ENCODE measurements at regions not wholly inside any gene's neighbourhood (a gene's known extent, or its start where the extent isn't known, plus 50 kb on each side); places are given as distances from the start of the nearest gene placed in this dataset.

DNA sequence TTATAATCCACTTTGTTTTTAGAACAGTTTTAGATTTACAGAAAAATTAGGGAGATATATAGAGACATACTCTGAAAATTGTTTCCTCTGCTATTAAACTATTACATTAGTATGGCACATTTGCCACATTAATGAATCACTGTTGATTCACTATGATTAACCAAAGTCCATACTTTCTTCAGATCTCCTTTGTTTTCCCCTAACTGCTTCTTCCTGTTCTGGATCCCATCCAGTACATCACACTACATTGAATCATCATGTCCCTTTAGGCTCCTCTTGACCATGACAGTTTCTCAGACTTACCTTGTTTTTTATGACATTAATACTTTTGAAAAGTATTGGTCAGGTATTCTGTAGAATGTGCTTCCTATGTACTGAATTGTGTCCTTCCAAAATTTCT is 109.2 kb upstream of the EDNRA start:
- TF ChIP-seq, protein P1, sequence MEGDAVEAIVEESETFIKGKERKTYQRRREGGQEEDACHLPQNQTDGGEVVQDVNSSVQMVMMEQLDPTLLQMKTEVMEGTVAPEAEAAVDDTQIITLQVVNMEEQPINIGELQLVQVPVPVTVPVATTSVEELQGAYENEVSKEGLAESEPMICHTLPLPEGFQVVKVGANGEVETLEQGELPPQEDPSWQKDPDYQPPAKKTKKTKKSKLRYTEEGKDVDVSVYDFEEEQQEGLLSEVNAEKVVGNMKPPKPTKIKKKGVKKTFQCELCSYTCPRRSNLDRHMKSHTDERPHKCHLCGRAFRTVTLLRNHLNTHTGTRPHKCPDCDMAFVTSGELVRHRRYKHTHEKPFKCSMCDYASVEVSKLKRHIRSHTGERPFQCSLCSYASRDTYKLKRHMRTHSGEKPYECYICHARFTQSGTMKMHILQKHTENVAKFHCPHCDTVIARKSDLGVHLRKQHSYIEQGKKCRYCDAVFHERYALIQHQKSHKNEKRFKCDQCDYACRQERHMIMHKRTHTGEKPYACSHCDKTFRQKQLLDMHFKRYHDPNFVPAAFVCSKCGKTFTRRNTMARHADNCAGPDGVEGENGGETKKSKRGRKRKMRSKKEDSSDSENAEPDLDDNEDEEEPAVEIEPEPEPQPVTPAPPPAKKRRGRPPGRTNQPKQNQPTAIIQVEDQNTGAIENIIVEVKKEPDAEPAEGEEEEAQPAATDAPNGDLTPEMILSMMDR (IDR thresholded peaks at IDR 0.05; ENCODE audit: unreplicated experiment), result no peak
- no peaks in the 10 kb centered on the region for H3K9me3 Mint-ChIP-seq (ENCODE audit: unreplicated experiment)

DNA sequence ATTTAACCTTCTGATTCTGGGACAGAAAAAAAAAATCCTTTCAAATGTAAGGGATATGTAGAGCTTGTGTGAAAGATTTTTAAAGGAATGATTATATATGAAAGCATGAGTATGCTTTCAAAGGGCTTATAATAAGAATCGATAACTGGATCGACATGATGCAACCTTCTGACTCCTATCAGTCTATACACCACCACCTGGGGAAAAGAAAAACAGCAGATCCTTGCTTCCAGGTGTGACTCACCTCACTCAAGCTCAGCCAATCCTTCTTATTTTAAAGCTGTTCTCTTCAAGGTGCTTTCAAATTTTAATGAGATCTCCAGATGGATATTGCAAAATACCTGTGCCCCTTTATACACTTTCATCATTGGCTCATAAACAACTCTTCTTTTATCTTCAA is 102.1 kb upstream of the EDNRA start:
- Mint-ChIP-seq H3K27me3 (ENCODE audit: unreplicated experiment) (no peaks in the 10 kb centered on the region), H3K36me3 (ENCODE audit: low read depth, unreplicated experiment) (no peaks in the 10 kb centered on the region), H3K4me3 (ENCODE audit: unreplicated experiment) (no peak overlapping the region), H3K9me3 (ENCODE audit: unreplicated experiment) (no peaks in the 10 kb centered on the region), H3K4me1 (ENCODE audit: unreplicated experiment) (no peaks in the 10 kb centered on the region), H3K27ac (ENCODE audit: unreplicated experiment) (no peak overlapping the region)
- no peak for DNase-seq (ENCODE audit: low spot score)
- TF ChIP-seq, protein P1 (IDR thresholded peaks at IDR 0.05; ENCODE audit: unreplicated experiment), result no peak

More for the DNA sequence above, 109.2 kb upstream of the EDNRA start:
- H3K27me3 Mint-ChIP-seq (ENCODE audit: unreplicated experiment), result peaks cover 4% of the 10 kb centered on the region
- H3K4me3 Mint-ChIP-seq (ENCODE audit: unreplicated experiment), result no peak overlapping the region
- H3K27ac Mint-ChIP-seq (ENCODE audit: unreplicated experiment), result no peak overlapping the region
- H3K4me1 Mint-ChIP-seq (ENCODE audit: unreplicated experiment), result no peaks in the 10 kb centered on the region
- DNase-seq (ENCODE audit: low spot score), result no peak
- no peaks in the 10 kb centered on the region for H3K36me3 Mint-ChIP-seq (ENCODE audit: low read depth, unreplicated experiment)

DNA sequence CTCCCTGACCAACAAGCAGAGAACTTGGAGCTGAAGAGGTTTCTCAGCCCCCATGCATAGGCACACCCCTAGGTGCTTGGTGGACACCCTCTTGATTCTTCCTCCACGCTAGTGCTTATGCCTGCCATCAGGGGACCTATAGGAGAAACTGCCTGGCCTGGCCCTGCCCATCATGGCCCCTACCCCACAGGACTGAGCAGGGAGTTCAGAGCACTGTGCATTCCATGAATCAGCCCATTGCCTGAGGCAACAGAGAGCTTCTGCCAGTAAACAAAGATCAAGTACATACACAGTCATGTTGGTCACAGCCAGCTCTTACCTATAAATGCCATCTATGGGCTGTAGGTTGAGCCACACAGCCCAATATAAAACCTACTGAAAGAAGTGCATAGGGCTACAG is 99.1 kb upstream of the EDNRA start:
- no peaks in the 10 kb centered on the region for H3K27me3 Mint-ChIP-seq (ENCODE audit: unreplicated experiment)
- TF ChIP-seq, protein P1 (IDR thresholded peaks at IDR 0.05; ENCODE audit: unreplicated experiment), result no peak
- no peaks in the 10 kb centered on the region for H3K36me3 Mint-ChIP-seq (ENCODE audit: low read depth, unreplicated experiment)
- H3K4me1 Mint-ChIP-seq (ENCODE audit: unreplicated experiment), result no peaks in the 10 kb centered on the region
- H3K4me3 Mint-ChIP-seq (ENCODE audit: unreplicated experiment), result no peak overlapping the region
- H3K9me3 Mint-ChIP-seq (ENCODE audit: unreplicated experiment), result no peaks in the 10 kb centered on the region
- no peak overlapping the region for H3K27ac Mint-ChIP-seq (ENCODE audit: unreplicated experiment)
- no peak for DNase-seq (ENCODE audit: low spot score)

DNA sequence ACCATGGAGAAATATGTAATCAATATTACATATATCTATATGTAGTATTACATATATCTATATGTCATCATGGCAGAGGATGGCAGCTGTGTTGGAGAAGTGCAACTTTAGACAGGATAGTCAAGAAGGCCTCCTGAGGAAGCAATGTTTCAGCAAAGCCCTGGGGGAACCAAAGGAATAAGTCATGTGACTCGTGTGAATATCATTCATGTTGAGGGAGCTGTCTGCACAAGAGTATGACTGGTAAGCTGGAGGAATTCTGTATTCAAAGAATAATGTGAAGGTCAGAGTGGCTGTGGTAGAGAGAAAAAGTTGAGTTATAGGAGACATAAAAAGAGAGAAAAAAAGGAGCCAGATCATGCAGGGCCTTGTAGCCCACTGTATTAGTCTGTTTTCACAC is 92.9 kb upstream of the EDNRA start:
- Mint-ChIP-seq H3K4me1 (ENCODE audit: unreplicated experiment) (no peaks in the 10 kb centered on the region), H3K4me3 (ENCODE audit: unreplicated experiment) (no peak overlapping the region), H3K27me3 (ENCODE audit: unreplicated experiment) (no peaks in the 10 kb centered on the region), H3K36me3 (ENCODE audit: low read depth, unreplicated experiment) (no peaks in the 10 kb centered on the region), H3K27ac (ENCODE audit: unreplicated experiment) (no peak overlapping the region), H3K9me3 (ENCODE audit: unreplicated experiment) (no peaks in the 10 kb centered on the region)
- TF ChIP-seq, protein P1 (IDR thresholded peaks at IDR 0.05; ENCODE audit: unreplicated experiment), result no peak
- DNase-seq (ENCODE audit: low spot score), result no peak

DNA sequence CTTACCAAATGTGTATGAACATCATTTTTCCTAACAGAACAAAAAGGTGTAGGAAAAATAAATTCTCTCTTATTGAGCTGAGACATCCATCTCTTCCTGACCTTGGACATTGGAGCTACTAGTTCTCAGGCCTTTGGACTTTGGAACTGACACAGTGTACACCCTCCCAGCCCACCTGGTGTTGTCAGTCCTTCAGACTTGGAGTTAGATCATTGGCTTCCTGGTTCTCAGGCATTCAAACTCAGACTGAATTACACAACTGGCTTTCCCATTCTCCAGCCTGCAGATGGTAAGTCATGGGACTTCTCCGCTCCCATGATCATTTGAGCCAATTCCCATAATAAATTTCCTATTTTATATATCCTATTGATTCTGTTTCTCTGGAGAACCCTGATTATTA is 84.8 kb upstream of the EDNRA start:
- no peak overlapping the region for H3K27ac Mint-ChIP-seq (ENCODE audit: unreplicated experiment)
- TF ChIP-seq, protein P1 (IDR thresholded peaks at IDR 0.05; ENCODE audit: unreplicated experiment), result no peak

More for the DNA sequence above, 84.8 kb upstream of the EDNRA start:
- Mint-ChIP-seq H3K4me1 (ENCODE audit: unreplicated experiment) (no peaks in the 10 kb centered on the region), H3K9me3 (ENCODE audit: unreplicated experiment) (no peaks in the 10 kb centered on the region), H3K4me3 (ENCODE audit: unreplicated experiment) (no peak overlapping the region), H3K27me3 (ENCODE audit: unreplicated experiment) (peaks cover 2% of the 10 kb centered on the region), H3K36me3 (ENCODE audit: low read depth, unreplicated experiment) (no peaks in the 10 kb centered on the region)
- no peak for DNase-seq (ENCODE audit: low spot score)

Data from endothelial cell (in vitro differentiated cells).